Breast epithelium (tissue), 4 donors: ENCODE measurements at regions not wholly inside any gene's neighbourhood (a gene's known extent, or its start where the extent isn't known, plus 50 kb on each side); places are given as distances from the start of the nearest gene placed in this dataset.

Source experiments
- DNase-seq, 2 donors: peaks; one replicate each; pipeline ENCODE4 v3.0.0-alpha.2; 2019; ENCODE audit warnings: low spot score in 2 of 2
- H3K27ac ChIP-seq, 2 donors: fragments of 200-600 bp; sonication (generic) in 1 of 2; one replicate each; pipeline ENCODE4 v1.5.1; 2016 to 2019; ENCODE audit warnings: mild to moderate bottlenecking in 1 of 2
- H3K27me3 ChIP-seq, 2 donors: fragments of 200-600 bp; sonication (generic) in 1 of 2; one replicate each; pipeline versions ENCODE4 v1.5.1 to v1.6.0; 2017 to 2019; ENCODE audit warnings: control low read depth in 1 of 2, mild to moderate bottlenecking in 1 of 2
- H3K36me3 ChIP-seq: fragments of 200-600 bp; one replicate; pipeline ENCODE4 v1.5.1; 2019
- H3K4me1 ChIP-seq, 2 donors: fragments of 200-600 bp; sonication (generic); one replicate each; pipeline ENCODE4 v1.5.1; 2016 to 2019; ENCODE audit warnings: control low read depth in 1 of 2
- H3K4me3 ChIP-seq, 3 donors: fragments of 200-600 bp; sonication (generic); 1 replicate in 2 of 3; 2 replicates in 1 of 3; pipeline ENCODE4 v1.5.1; 2016 to 2019; ENCODE audit warnings: mild to moderate bottlenecking in 3 of 3, moderate library complexity in 2 of 3
- H3K9me3 ChIP-seq, 2 donors: fragments of 200-600 bp; sonication (generic) in 1 of 2; one replicate each; pipeline ENCODE4 v1.5.1; 2016 to 2019; ENCODE audit warnings: control low read depth in 1 of 2
- POLR2A ChIP-seq: fragments of 450-650 bp; IDR thresholded peaks from one replicate; pipeline ENCODE4 v1.6.1; 2016; ENCODE audit warnings: antibody characterized with exemption, mild to moderate bottlenecking, moderate library complexity
- POLR2AphosphoS5 ChIP-seq, 3 donors: sonication (generic); formaldehyde crosslinking; IDR thresholded peaks; one replicate each; pipeline ENCODE4 v1.6.1; 2017; ENCODE audit warnings: antibody characterized with exemption in 3 of 3
- intact Hi-C: fragments of 100-400 bp; cut with DNase I; formaldehyde crosslinking; loops from one replicate; pipeline ENCODE4 v1.15.1; 2023; ENCODE audit warnings: low total_unique reads
- TF ChIP-seq, protein P1 (sequence below), 3 donors: fragments of 450-650 bp; IDR thresholded peaks; one replicate each; pipeline ENCODE4 v1.5.1; 2016 to 2017; ENCODE audit warnings: antibody characterized with exemption in 3 of 3, mild to moderate bottlenecking in 3 of 3, moderate library complexity in 3 of 3

DNA sequence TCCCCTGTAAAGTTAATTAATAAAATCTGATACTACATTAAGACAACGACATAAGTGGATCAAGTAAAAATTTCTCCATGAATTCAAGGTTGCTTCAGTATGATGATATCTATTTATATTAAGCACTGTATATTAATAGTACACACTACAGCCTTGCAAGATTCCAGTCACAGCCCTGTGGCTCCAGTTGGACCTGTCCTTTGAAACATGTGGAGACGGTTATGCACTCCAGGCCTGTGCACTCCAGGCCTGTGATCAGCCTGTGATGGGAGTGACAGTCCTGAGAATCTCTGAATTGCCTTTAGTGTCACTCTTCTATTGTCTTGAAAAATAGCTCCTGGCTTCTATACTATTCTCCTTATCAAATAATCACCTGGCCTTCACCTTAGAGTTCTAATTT is 981.1 kb upstream of the AGA start:
- Histone ChIP-seq H3K9me3 (no peaks in the 10 kb centered on the region), H3K4me3 (no peak overlapping the region), H3K36me3 (no peaks in the 10 kb centered on the region), H3K4me1 (no peaks in the 10 kb centered on the region), H3K27ac (no peak overlapping the region), H3K27me3 (no peaks in the 10 kb centered on the region)
- DNase-seq, result no peak
- intact Hi-C loops, result no loop called here
- TF ChIP-seq, protein P1, sequence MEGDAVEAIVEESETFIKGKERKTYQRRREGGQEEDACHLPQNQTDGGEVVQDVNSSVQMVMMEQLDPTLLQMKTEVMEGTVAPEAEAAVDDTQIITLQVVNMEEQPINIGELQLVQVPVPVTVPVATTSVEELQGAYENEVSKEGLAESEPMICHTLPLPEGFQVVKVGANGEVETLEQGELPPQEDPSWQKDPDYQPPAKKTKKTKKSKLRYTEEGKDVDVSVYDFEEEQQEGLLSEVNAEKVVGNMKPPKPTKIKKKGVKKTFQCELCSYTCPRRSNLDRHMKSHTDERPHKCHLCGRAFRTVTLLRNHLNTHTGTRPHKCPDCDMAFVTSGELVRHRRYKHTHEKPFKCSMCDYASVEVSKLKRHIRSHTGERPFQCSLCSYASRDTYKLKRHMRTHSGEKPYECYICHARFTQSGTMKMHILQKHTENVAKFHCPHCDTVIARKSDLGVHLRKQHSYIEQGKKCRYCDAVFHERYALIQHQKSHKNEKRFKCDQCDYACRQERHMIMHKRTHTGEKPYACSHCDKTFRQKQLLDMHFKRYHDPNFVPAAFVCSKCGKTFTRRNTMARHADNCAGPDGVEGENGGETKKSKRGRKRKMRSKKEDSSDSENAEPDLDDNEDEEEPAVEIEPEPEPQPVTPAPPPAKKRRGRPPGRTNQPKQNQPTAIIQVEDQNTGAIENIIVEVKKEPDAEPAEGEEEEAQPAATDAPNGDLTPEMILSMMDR (IDR thresholded peaks at IDR 0.05), result no peak
- TF ChIP-seq POLR2AphosphoS5 (IDR thresholded peaks at IDR 0.05) (no peak), POLR2A (no peak)

DNA sequence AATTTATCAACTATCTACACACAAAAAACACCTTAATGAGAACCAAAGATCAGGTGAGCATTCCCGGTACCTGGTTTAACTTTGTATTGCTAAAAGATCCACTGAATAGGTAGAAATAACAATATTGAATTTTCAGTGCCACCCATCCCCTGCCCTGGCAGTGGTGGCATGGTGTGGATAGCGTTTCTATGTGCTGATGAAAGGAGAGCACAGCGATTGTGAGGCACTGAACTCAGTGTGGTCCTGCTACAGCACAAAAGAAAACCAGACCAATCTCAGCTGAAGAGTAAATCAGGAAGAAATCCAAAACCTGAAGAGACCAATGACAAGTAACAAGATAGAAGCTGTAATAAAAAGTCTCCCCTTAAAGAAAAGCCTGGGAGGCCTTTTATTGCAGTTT is 984.6 kb upstream of the AGA start:
- Histone ChIP-seq H3K36me3 (no peaks in the 10 kb centered on the region), H3K4me3 (no peak overlapping the region), H3K27me3 (no peaks in the 10 kb centered on the region), H3K4me1 (no peaks in the 10 kb centered on the region), H3K9me3 (no peaks in the 10 kb centered on the region), H3K27ac (no peak overlapping the region)
- TF ChIP-seq, protein P1 (IDR thresholded peaks at IDR 0.05), result no peak
- no peak for DNase-seq
- intact Hi-C loops, result no loop called here

DNA sequence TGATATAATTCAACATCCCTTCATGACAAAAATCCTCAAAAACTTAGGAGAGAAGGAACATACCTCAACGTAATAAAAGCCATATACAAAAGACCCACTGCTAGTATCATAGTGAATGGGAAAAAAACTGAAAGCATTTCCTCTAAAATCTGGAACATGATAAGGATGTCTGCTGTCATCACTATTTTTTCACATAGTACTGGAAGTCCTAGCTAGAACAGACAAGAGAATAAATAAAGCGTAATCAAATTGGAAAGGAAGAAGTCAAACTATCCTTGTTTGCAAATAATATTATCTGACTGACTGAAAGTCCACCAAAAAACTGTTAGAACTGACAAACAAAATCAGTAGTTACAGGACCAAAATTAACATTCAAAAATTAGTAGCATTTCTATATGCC is 985.4 kb upstream of the AGA start:
- Histone ChIP-seq H3K27ac (no peak overlapping the region), H3K9me3 (no peaks in the 10 kb centered on the region), H3K27me3 (no peaks in the 10 kb centered on the region), H3K4me3 (no peak overlapping the region), H3K36me3 (no peaks in the 10 kb centered on the region), H3K4me1 (no peaks in the 10 kb centered on the region)
- TF ChIP-seq, protein P1 (IDR thresholded peaks at IDR 0.05), result no peak
- no peak for TF ChIP-seq POLR2AphosphoS5 (IDR thresholded peaks at IDR 0.05)
- TF ChIP-seq POLR2A, result no peak
- intact Hi-C loops, result no loop called here
- DNase-seq, result no peak

DNA sequence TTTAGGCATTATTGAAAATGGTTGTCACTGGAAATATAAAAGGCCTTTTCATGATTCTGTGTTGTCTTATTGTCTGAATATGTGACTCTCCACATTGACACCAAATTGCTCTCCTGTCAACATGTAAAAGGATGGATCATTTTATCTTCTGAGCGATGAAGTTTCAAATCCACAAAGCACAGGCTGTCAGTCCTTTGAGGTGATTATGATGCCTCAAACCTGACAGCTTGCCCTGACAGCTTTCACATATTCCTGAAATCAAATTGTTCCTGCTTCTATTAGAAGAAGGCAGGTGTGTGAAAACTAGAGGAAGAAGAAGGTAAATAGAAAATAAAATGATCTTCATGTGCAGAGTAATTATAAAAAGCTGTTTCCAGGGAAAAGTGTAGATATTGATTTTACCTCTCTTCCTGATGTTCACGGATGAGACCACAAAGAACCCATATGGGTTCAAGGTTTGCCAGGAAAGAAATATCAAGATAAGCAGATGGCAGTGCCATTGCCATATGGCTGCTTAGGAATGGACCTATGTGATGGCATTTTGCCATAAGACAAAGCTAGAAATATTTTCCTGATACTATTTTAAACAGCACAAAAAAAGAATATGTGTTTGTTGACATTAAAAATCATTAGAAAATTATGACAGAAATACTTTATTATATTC is 1006.3 kb upstream of the AGA start:
- no peaks in the 10 kb centered on the region for H3K27me3 ChIP-seq
- H3K9me3 ChIP-seq, result no peaks in the 10 kb centered on the region
- H3K27ac ChIP-seq, result no peak overlapping the region
- no peaks in the 10 kb centered on the region for H3K4me1 ChIP-seq
- TF ChIP-seq POLR2AphosphoS5 (IDR thresholded peaks at IDR 0.05), result no peak
- no peak overlapping the region for H3K4me3 ChIP-seq
- intact Hi-C loops, result no loop called here
- H3K36me3 ChIP-seq, result no peaks in the 10 kb centered on the region
- no peak for DNase-seq

DNA sequence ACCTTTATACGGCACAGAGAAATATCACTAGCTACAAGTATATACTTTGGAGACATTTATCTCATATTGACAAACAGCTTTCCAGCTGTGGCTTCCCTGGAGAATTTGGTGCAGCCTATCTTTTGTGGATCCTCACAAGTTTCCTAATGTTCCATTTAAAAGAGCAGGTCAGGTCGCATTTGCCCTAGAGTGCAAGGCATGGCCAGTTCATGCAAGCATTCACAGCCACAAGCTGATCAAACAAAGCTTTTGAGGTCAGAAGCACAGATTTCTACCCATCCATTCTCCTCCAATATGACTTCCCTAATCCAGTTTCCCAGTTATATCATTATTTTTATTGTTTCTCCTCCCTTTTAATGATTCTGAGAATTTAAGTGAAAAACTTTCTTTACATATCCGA is 1008.4 kb upstream of the AGA start:
- TF ChIP-seq, protein P1 (IDR thresholded peaks at IDR 0.05), result no peak
- TF ChIP-seq POLR2A (no peak), POLR2AphosphoS5 (IDR thresholded peaks at IDR 0.05) (no peak)
- DNase-seq, result no peak
- Histone ChIP-seq H3K27me3 (no peaks in the 10 kb centered on the region), H3K4me3 (no peak overlapping the region), H3K36me3 (no peaks in the 10 kb centered on the region), H3K9me3 (no peaks in the 10 kb centered on the region), H3K4me1 (no peaks in the 10 kb centered on the region), H3K27ac (no peak overlapping the region)
- intact Hi-C loops, result no loop called here

DNA sequence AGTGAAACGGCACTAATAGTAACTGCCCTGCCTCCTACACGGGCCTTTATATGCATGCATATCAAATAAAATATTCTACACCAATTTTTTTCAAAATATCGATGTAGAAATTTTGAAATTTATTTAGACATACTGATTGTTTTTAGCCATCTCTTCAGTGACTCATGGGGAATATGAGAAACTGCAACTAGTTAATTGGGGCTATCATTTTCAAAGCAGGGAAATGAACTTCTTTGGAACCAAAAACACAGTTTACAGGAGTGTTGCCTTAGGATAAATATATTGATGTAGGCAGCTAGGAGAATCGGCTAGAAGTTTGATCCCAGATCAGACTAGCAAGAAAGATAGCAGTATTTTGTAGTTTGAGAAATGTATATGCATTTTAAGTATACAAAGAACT is 1010.8 kb upstream of the AGA start:
- DNase-seq, result no peak
- no peaks in the 10 kb centered on the region for H3K27me3 ChIP-seq
- no peaks in the 10 kb centered on the region for H3K36me3 ChIP-seq
- H3K27ac ChIP-seq, result no peak overlapping the region
- TF ChIP-seq POLR2A, result no peak
- TF ChIP-seq POLR2AphosphoS5 (IDR thresholded peaks at IDR 0.05), result no peak
- TF ChIP-seq, protein P1 (IDR thresholded peaks at IDR 0.05), result no peak
- no peaks in the 10 kb centered on the region for H3K9me3 ChIP-seq
- intact Hi-C loops, result no loop called here
- H3K4me1 ChIP-seq, result no peaks in the 10 kb centered on the region
- no peak overlapping the region for H3K4me3 ChIP-seq
